ENCODE measurements at regions not wholly inside any gene's neighbourhood (a gene's known extent, or its start where the extent isn't known, plus 50 kb on each side); places are given as distances from the start of the nearest gene placed in this dataset.

DNA sequence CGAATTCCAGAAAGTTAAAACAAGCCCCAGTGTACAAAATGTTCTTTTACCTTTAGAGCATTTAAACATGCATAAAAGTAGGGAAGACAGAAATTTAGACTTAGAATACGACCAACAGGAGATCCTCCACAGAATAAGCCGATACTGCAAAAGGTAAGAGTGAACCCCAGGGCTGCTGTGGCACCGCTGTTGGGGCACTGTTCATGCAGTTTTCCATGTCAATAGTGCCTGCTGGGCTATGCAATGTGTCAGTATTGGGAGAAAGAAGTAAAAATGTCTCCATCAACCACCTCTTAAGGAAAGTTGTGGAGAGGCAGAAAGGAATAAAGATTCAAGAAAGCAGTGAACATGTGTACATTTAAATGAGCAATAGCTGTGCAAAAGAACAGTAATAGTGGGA, 326.5 kb upstream of the SEMA3C start:
- H3K79me2 ChIP-seq (ENCODE audit: insufficient read depth, low read length) = no peaks in the 10 kb centered on the region
- H3K36me3 ChIP-seq (ENCODE audit: insufficient read depth, low read length) = no peaks in the 10 kb centered on the region
- TF ChIP-seq, protein P1, sequence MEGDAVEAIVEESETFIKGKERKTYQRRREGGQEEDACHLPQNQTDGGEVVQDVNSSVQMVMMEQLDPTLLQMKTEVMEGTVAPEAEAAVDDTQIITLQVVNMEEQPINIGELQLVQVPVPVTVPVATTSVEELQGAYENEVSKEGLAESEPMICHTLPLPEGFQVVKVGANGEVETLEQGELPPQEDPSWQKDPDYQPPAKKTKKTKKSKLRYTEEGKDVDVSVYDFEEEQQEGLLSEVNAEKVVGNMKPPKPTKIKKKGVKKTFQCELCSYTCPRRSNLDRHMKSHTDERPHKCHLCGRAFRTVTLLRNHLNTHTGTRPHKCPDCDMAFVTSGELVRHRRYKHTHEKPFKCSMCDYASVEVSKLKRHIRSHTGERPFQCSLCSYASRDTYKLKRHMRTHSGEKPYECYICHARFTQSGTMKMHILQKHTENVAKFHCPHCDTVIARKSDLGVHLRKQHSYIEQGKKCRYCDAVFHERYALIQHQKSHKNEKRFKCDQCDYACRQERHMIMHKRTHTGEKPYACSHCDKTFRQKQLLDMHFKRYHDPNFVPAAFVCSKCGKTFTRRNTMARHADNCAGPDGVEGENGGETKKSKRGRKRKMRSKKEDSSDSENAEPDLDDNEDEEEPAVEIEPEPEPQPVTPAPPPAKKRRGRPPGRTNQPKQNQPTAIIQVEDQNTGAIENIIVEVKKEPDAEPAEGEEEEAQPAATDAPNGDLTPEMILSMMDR (IDR thresholded peaks at IDR 0.05; ENCODE audit: extremely low read depth, low read depth, low read length) = no peak
- H3K27me3 ChIP-seq (ENCODE audit: insufficient read depth, low read length) = no peaks in the 10 kb centered on the region
- H3K4me1 ChIP-seq (ENCODE audit: insufficient read depth, low read length) = no peaks in the 10 kb centered on the region
- no peak overlapping the region for H3K27ac ChIP-seq (ENCODE audit: low read depth, low read length)
- no peaks in the 10 kb centered on the region for H4K20me1 ChIP-seq (ENCODE audit: insufficient read depth, low read length)
- DNase-seq (ENCODE audit: insufficient read length, low spot score, missing footprints) = no peak
- H2AFZ ChIP-seq (ENCODE audit: low read length) = peak overlapping the region; percentile 18
- H3K9me3 ChIP-seq (ENCODE audit: low read depth, low read length) = no peaks in the 10 kb centered on the region
- H3K4me3 ChIP-seq (ENCODE audit: insufficient read depth, low read length) = no peak overlapping the region
- H3K4me2 ChIP-seq (ENCODE audit: insufficient read depth, low read length) = no peak overlapping the region

DNA sequence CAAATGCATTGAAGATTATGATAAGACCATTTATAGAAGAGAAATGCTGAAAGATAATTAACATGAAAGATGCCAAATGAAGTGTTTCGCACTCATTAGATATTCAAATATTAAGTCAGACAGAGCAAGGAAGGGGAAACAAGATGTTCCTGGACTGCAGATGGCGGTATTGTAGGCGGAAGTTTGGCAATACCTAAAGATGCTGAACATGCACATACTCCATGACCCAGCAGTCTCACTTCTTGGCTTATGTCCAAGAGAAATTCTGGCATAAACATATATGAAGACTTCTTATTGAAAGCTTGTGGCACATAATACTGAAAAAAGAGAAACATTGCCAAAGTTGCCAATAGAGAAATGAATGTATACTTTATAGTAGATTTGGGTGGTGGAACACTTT, 325.4 kb upstream of the SEMA3C start:
- H3K9me3 ChIP-seq (ENCODE audit: low read depth, low read length) = no peaks in the 10 kb centered on the region
- H3K4me1 ChIP-seq (ENCODE audit: insufficient read depth, low read length) = no peaks in the 10 kb centered on the region
- TF ChIP-seq, protein P1 (IDR thresholded peaks at IDR 0.05; ENCODE audit: extremely low read depth, low read depth, low read length) = no peak
- no peak overlapping the region for H3K4me3 ChIP-seq (ENCODE audit: insufficient read depth, low read length)
- no peaks in the 10 kb centered on the region for H3K36me3 ChIP-seq (ENCODE audit: insufficient read depth, low read length)
- H3K4me2 ChIP-seq (ENCODE audit: insufficient read depth, low read length) = no peak overlapping the region
- H3K27me3 ChIP-seq (ENCODE audit: insufficient read depth, low read length) = no peaks in the 10 kb centered on the region
- H3K27ac ChIP-seq (ENCODE audit: low read depth, low read length) = no peak overlapping the region
- H4K20me1 ChIP-seq (ENCODE audit: insufficient read depth, low read length) = no peaks in the 10 kb centered on the region
- DNase-seq (ENCODE audit: insufficient read length, low spot score, missing footprints) = no peak
- H2AFZ ChIP-seq (ENCODE audit: low read length) = no peak overlapping the region
- no peaks in the 10 kb centered on the region for H3K79me2 ChIP-seq (ENCODE audit: insufficient read depth, low read length)

DNA sequence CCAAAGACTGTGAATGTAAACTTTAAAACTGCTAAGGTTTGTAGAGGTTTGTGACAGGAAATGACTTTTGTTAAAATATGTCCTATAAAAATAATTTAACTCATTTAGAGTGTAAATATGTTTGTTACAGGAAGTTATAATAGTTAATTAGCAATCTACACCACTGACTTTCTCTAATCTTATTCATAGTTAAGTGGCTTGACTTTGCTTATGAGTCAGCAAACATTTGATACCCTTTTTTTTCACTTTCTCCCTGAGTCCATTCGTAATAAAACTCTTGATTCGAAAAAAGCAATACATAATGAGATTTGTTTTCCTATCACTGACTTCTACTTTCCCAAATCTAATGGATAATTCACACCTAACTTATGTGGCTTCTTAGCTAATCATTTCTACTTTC, 317.7 kb upstream of the SEMA3C start:
- DNase-seq (ENCODE audit: insufficient read length, low spot score, missing footprints) = no peak
- Histone ChIP-seq H3K4me2 (ENCODE audit: insufficient read depth, low read length) (no peak overlapping the region), H3K36me3 (ENCODE audit: insufficient read depth, low read length) (no peaks in the 10 kb centered on the region), H3K79me2 (ENCODE audit: insufficient read depth, low read length) (no peaks in the 10 kb centered on the region), H2AFZ (ENCODE audit: low read length) (no peak overlapping the region), H3K27me3 (ENCODE audit: insufficient read depth, low read length) (no peaks in the 10 kb centered on the region), H3K27ac (ENCODE audit: low read depth, low read length) (no peak overlapping the region), H3K9me3 (ENCODE audit: low read depth, low read length) (no peaks in the 10 kb centered on the region), H3K4me1 (ENCODE audit: insufficient read depth, low read length) (no peaks in the 10 kb centered on the region), H3K4me3 (ENCODE audit: insufficient read depth, low read length) (no peak overlapping the region), H4K20me1 (ENCODE audit: insufficient read depth, low read length) (no peaks in the 10 kb centered on the region)
- TF ChIP-seq, protein P1 (IDR thresholded peaks at IDR 0.05; ENCODE audit: extremely low read depth, low read depth, low read length) = no peak

DNA sequence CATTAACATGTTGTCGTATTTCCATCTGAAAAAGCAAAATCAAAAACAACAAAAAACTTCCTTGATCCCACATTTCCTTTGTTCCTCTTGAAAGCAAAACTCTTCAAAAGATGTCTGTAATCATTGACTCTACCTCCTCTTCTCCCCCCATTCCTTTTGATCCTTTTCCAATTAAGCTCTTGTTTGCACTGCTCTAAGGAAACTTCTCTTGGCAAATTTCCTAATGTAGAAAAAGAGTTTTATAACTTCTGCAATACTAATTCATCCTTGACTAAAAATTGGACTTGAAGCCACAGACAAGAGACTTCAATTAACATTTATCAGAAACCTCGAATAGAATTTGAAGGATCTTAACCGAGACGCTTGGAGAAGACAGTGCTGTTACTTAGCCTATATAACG, 317.1 kb upstream of the SEMA3C start:
- Histone ChIP-seq H3K36me3 (ENCODE audit: insufficient read depth, low read length) (no peaks in the 10 kb centered on the region), H3K4me3 (ENCODE audit: insufficient read depth, low read length) (no peak overlapping the region), H4K20me1 (ENCODE audit: insufficient read depth, low read length) (no peaks in the 10 kb centered on the region), H3K4me2 (ENCODE audit: insufficient read depth, low read length) (no peak overlapping the region), H3K79me2 (ENCODE audit: insufficient read depth, low read length) (no peaks in the 10 kb centered on the region), H3K27me3 (ENCODE audit: insufficient read depth, low read length) (no peaks in the 10 kb centered on the region), H3K4me1 (ENCODE audit: insufficient read depth, low read length) (no peaks in the 10 kb centered on the region), H3K9me3 (ENCODE audit: low read depth, low read length) (no peaks in the 10 kb centered on the region), H3K27ac (ENCODE audit: low read depth, low read length) (no peak overlapping the region), H2AFZ (ENCODE audit: low read length) (no peak overlapping the region)
- DNase-seq (ENCODE audit: insufficient read length, low spot score, missing footprints) = no peak
- TF ChIP-seq, protein P1 (IDR thresholded peaks at IDR 0.05; ENCODE audit: extremely low read depth, low read depth, low read length) = no peak
